ENCODE measurements at regions not wholly inside any gene's neighbourhood (a gene's known extent, or its start where the extent isn't known, plus 50 kb on each side); places are given as distances from the start of the nearest gene placed in this dataset.

DNA sequence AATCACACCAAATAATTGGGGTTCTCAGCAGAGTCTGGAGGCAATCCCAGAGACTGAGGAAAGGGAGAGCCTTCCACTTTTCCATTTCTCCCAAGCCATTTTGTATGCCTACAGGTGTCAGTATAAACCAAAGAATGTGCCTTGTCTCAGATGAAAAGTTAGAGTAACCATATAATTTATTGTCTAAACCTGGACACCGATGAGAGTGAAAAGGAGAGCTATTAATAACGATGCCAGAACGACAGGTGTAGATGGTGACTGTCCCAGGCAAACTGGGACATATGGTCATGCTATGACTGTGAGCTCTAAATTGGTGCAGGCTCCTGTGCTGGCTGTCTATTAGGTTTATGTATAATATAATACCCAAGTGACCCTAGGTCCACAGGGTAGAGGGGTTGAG, 219.6 kb downstream of the ARHGAP12 start:
- no peak for DNase-seq

DNA sequence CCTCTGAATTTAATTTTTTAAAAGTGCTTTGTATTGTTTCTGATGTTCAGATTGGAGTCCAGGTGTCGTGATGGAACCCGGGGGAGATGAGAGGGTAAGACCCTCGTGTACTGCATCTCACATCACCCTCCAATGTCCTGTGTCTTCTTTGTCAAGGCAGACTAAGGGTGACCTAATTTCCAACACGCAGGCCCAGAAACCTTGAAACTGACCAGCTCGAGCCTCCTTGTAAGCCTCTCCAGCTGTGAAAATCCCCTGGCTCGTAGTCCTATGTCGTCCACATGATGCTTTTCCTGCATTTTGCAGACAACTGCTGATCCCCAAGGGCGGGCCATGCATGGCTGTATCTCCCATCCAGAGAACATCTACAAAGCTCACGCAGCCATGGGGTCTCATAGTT, 220.2 kb downstream of the ARHGAP12 start:
- no peak for DNase-seq

GRCh38 chr10:31708046-31708445, 220.6 kb downstream of the ARHGAP12 start:
- DNase-seq, result no peak

DNA sequence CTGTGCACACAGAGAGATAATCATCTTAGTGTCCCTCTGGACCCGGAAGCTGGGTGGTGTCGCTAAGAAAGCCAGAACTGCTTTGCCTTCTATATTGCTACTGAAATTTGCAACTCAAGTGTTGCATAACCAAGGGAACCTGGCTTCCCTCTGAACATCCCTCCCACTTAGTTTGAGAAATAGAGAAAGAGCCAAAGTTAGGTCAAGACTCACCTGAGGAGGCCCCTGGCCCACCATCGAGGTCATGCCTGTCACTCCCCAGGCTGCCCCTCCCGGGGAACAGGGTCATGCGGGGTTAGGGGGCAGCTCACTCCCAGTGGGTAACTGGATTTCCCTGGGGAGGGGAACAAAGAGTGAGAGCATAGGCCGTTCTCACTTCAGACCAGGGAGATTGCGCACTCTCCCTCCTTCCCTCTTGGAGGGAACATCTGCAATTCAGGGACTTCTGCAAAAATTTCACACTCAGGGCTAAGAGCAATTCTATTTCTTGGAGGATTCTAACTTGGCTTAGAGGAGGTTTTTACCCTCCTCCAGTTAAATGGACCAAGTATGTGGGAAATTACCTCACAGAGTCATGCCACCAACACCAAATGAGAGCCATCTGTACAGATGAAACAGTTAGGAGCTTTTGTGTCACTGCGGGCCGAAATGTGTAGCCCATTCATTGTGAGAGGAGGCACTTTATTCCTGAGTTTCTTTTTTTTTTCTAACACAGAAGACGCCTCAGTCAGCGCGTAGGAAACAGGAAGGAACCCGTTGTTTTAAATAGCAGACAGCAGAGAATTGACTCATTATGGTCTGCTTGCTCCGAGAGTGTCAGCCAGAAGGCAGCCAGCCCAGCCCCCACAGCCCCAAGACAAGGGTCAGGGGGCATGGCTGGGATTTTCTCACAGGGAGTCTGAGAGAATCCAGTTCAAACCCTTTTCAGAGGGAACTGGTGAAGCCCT, 221.3 kb downstream of the ARHGAP12 start:
- DNase-seq, result no peak

GRCh38 chr10:31706464-31707092, 222.1 kb downstream of the ARHGAP12 start:
- DNase-seq, result no peak

DNA sequence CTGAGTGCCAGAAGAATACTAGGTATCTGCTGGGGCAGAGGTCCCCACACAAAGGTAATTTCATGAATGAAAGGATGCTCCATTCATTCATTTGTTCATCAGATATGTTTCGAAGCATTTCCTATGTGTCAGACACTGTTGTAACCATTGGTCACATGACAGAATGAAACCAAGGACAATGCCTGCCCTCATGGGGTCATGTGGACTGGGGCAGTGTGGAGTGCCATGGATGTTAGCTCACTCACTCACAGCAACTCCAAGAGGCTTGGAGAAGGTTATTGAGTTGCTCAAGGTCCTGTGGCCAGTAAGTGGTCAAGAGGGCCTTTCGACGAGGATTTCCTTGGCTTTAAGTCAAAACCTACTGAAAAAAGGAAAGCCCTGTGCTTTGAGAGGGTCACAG, 223.5 kb downstream of the ARHGAP12 start:
- no peak for DNase-seq

DNA sequence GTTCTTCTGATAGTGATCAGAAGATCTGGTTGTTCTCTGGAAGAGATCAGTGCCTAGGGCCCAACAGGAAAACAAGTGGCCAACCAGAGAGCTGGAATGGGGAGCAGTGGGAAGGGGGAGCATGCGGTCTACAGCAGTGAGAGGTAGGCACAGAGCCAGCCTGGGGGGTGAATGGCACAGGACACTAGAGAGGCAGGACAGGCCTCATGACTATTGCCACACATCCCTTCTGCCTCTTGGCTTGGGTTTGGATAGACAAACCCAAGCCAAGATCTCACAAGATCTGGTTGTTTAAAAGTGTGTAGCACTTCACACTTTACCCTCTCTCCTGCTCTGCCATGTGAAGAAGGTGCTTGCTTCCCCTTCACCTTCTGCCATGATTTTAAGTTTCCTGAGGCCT, 224.4 kb downstream of the ARHGAP12 start:
- DNase-seq, result no peak

DNA sequence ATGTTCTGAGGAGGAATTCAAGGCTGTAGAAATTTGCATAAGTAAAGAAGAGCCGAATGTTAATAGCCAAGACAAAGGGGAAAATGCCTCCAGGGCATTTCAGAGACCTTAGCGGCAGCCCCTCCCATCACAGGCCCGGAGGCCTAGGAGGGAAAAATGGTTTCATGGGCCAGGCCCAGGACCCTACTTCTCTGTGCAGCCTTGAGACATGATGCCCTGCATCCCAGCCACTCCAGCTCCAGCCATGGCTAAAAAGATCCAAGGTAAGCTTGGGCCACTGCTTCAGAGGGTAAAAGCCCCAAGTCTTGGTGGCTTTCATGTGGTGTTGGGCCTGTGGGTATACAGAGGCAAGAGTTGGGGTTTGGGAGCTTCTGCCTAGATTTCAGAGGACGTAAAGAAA, 225.7 kb downstream of the ARHGAP12 start:
- no peak for DNase-seq

- no peak for DNase-seq
Measured at GRCh38 chr10:31702005-31702404, 226.6 kb downstream of the ARHGAP12 start.

- DNase-seq, result no peak
Measured at GRCh38 chr10:31701546-31701945, 227.1 kb downstream of the ARHGAP12 start.

- no peak for DNase-seq
Measured at GRCh38 chr10:31700181-31700611, 228.4 kb downstream of the ARHGAP12 start.

DNA sequence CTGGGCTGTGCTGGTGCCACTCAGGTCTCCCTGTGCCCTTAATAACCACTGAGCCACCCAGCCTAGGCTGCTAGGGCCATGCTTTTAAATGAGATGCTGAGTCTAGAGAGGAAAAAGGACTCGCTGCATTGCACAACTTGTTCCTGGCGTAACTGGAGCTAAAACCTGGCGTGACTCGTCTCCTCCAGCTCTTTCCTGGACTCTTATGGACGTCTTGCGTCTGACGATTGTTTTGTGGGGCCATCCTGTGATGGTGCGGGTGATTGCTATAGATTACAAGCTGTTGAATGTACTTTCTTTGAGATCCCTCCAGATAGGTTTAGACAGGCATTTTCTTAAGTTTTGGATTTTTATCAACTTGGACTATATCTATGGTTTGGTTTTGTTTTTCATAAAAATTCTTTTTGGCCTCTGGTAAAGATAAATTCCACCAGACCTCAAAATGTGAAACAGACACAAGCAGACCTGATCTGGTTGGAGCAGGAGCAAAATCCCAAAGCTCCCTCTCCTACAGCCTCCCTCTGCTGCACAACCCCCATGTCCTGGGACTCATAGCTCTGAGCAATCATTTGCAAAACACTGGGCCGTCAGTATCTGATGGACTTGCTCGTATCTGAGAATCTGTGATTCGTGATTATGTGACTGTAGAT, 230.3 kb downstream of the ARHGAP12 start:
- DNase-seq, result no peak

DNA sequence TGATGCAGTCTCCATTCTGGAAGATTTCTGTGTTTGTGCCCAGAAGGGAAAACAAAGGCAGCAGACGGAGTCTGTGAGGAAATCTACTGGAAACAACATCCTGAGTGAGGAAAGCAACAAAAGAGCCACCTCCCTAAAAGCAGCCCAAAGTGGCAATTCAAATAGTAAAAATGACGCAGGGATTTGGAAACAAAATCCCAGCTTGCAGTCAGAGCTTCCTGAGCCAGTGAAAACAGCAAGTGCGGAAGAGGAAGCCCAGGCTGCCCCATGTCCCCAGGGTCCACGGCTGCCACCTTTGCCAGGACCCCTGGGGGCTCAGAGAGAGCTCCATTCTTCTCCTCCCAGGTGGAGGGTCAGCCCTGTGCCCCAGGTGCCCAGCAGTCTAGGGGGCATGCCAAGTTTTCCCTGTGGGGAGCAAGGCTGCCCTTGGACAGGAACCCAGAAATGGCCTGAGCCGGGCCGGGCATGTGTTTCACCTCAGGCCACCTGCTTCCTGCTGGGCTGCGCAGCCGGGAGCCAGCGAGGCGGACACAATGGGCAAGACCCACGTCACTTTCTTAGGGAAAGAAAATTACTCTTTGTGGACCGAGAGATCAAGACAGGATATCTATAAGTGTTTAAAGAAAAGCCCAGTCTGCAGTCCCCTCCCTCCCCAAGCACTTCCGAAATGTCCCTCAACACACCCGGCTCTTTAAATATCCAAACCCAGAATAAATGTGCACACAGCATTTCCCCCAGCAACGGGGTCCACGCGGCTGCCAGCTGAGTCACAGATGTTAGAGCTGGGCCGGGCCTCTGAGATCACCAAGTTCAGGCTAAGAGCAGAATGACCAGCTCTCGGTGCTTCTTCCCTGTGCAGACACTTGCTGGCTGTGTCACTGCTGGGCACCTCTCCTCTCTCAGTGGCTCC, 231.1 kb downstream of the ARHGAP12 start:
- no peak for DNase-seq

DNA sequence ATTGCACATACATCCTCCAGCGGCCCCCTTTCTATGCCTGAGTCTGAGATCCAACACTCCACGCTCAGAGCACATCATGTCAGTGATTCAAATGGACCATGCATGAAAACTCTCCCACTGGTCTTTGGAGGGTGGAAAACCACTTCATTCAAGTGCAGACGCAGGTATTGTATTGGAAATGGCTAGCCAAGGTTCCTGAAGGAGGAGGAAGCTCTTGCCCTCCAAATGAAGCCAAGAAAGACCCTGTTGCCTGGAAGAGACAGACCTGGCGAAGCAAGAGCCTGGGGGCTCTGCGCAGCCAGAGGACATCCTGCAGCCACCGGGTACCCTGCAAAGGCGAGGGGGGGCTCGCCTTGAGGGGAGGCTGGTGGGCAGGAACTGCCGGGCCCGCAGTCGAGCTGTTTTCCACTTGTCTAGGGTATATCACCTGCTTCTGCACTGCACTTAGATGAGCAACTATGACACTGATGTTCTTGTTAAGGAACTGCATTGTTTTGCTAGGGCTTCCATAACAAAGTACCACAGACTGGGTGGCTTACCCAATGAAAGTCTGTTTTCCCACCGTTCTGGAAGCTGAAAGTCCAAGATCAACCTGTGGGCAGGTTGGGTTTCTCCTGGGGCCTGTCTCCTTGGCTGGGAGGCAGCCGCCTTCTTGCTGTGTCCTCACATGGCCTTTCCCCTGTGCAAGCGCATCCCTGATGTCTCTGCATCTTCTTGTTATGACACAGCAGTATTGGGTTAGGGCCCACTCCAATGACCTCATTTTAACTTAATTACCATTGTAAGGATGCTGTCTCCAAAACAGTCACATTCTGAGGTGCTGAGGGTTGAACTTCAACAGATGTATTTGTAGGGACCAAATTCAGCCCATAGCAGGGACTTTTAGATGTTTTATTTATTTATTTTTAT, 233.4 kb downstream of the ARHGAP12 start:
- no peak for DNase-seq

DNA sequence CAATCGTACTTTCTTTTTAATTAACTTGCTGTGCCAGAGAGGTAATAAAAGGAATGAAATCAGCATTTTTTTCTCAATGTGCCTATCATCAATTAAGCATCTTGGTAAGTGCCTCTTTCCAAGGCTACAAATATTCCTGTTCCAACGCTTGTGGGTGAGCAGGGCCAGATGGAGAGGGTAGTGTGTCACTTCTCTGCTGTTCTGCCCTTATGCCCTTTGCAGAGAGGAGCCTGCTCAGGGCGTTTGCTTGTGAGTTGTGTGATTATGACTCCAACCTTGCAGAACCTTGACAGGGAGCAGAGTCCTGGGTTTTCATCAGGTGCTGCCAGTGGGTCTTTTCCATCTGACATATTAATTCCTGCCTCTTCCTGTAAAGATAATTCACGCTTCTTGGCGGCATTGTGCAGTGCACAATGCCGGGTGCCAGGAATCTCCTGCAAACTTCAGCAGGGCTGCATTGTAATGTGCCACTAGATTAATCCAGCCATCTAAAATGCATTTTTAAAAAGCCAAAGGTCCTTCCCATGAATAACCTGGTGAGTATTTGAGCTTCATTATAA, 234.4 kb downstream of the ARHGAP12 start:
- no peak for DNase-seq

DNA sequence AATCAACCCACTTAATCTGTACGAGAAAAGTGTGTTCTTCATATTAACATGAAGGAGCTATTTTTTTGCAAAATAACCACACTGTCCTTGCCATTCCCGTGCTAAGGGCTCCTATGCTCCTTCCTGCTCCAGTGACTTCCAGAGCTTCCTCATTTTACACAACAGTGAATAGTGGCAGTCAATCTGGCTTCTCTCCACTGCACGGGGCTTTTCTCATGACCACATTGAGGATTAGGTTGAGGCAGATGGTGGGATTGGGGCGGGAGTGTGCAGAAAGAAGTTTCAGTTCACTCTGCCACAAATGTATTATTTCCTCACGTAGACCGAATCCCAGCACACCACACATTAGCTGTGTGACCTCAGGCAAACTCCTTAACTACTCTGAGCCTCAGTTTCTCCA, 235.1 kb downstream of the ARHGAP12 start:
- no peak for DNase-seq

DNA sequence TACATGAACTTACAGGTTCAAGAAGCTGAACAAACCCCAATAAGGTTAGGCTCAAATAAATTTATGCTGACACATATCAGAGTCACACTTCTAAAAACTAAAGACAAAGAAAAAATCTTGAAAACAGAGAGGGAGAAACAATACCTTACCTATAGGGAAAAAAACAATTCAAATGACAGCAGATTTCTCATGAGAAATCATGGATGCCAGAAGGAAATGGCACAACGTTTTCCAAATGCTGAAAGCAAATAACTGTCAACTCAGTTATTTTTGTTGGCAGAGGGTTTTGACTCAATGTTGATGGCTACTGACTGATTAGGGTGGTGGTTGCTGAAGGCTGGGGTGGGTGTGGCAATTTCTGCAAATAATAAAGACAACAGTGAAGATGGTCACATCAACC, 239.4 kb downstream of the ARHGAP12 start:
- no peak for DNase-seq

DNA sequence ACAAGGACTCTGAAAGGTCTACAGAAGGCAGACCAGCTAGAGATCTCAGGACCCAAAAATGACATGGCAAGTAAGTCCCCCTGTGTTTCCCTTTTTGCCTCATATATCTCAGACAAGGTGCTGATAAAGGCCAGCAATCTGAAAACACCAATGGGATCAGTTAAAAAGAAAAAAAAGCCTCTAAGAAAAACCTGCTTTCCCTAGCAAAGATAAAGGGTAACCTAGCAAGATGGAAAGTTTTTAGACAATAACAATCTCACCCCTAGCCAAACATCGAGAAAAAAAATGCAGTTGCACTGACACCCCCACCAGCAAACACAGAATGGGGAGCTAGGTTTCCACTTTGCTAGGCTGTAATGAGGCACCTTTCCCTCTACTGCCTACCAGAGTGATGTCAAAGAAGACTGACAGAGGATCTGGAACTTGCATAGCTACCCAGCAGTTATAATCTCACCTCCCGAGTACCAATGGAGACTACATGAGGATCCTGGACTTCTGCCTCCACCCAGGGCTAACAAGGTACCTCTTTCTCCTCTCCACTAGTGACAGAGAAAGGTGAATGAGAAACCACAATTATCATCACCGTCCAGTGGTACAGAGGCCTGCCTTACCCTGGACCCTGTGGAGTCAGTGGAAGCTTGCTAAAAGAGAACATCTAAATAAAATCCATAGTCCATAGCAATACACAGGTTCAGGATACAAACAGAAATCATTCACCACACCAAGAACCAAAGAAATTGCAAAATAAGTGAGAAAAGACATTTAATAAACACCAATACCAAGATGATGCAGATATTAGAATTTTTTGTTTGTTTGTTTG, 240.8 kb downstream of the ARHGAP12 start:
- no peak for DNase-seq

DNA sequence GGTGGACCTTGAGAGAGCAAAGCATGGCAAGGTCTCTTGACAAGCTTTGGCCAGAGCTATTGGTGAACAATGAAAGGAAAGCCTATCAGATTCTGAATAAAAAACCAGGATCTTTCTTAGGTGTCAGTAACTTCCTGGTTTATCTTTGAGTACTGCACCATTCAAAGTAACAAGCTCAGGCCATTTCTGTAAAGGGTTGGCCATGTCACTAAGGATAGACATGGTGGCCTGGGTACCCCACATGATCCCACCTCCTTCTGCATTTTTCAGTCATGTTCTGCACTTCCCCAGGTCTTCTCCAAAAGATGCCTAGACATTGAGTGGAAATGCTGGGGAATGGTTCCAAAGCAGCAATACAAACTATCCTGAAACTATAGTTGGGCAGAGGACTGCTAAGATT, 242.0 kb downstream of the ARHGAP12 start:
- no peak for DNase-seq

DNA sequence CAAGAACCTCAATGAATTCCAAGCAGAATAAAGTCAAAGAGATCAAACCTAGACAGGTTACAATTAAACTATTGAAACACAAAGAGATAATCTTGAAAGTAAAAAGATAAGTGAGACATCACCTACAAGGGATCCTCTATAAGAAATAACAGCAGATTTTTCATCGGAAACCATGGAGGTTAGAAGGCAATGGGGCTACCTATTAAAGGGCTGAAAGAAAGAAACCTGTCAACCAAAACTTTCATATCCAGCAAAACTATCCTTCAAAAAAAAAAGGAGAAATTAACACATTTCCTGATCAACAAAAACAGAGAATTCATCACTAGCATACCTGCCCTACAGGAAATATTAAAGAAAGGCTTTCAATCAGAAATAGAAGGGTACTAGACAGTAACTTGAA, 244.9 kb downstream of the ARHGAP12 start:
- no peak for DNase-seq
